Small intestine (tissue), 7 donors: ENCODE measurements at regions not wholly inside any gene's neighbourhood (a gene's known extent, or its start where the extent isn't known, plus 50 kb on each side); places are given as distances from the start of the nearest gene placed in this dataset.

Experiments used
- DNase-seq, 2 donors: peaks; one replicate each; pipeline versions ENCODE4 v3.0.0 to v3.0.0-alpha.2; 2013
- FAIRE-seq: peaks from 2 replicates; lab custom pipeline; 2012; peaks lifted over from hg19 to GRCh38; lab: Jason Lieb, UNC
- H3K27ac ChIP-seq, 3 donors: one replicate each; pipeline ENCODE4 v1.5.1; 2013; ENCODE audit warnings: low read length in 2 of 3, mild to moderate bottlenecking in 2 of 3, control low read depth in 1 of 3, inconsistent platforms in 1 of 3, low read depth in 1 of 3, moderate library complexity in 1 of 3
- H3K27me3 ChIP-seq, 3 donors: one replicate each; pipeline ENCODE4 v1.6.1; 2013; ENCODE audit warnings: low read length in 3 of 3, inconsistent platforms in 1 of 3; ENCODE audit not compliant: control insufficient read depth in 3 of 3, insufficient read depth in 3 of 3
- H3K36me3 ChIP-seq, 3 donors: one replicate each; pipeline ENCODE4 v1.6.1; 2013; ENCODE audit warnings: low read length in 3 of 3, inconsistent platforms in 1 of 3, low read depth in 1 of 3, mild to moderate bottlenecking in 1 of 3, moderate library complexity in 1 of 3; ENCODE audit not compliant: control insufficient read depth in 3 of 3, insufficient read depth in 2 of 3
- H3K4me1 ChIP-seq, 3 donors: one replicate each; pipeline ENCODE4 v1.6.1; 2013; ENCODE audit warnings: low read length in 2 of 3, inconsistent platforms in 1 of 3, low read depth in 1 of 3, mild to moderate bottlenecking in 1 of 3, moderate library complexity in 1 of 3; ENCODE audit not compliant: control insufficient read depth in 3 of 3, insufficient read depth in 2 of 3
- H3K4me3 ChIP-seq, 3 donors: one replicate each; pipeline ENCODE4 v1.5.1; 2013; ENCODE audit warnings: low read length in 3 of 3, control low read depth in 1 of 3, inconsistent platforms in 1 of 3, low read depth in 1 of 3, mild to moderate bottlenecking in 1 of 3, moderate library complexity in 1 of 3
- H3K9me3 ChIP-seq, 2 donors: one replicate each; pipeline ENCODE4 v1.6.1; 2013; ENCODE audit warnings: low read depth in 1 of 2, low read length in 1 of 2; ENCODE audit not compliant: control insufficient read depth in 2 of 2, insufficient read depth in 1 of 2
- WGBS, 3 donors: extraction: QIAGEN DNeasy Blood & Tissue Kit; methylation state at CpG; one replicate each; pipeline ENCODE4 v1.1.7; 2013; 5-methylcytosine and 5-hydroxymethylcytosine counted together
- donor health status: healthy with polysubstance abuse.
- donor health status: control.
- donor health status: control.
- donor health status: Bipolar disorder and iron deficiency.
- donor health status: healthy.

DNA sequence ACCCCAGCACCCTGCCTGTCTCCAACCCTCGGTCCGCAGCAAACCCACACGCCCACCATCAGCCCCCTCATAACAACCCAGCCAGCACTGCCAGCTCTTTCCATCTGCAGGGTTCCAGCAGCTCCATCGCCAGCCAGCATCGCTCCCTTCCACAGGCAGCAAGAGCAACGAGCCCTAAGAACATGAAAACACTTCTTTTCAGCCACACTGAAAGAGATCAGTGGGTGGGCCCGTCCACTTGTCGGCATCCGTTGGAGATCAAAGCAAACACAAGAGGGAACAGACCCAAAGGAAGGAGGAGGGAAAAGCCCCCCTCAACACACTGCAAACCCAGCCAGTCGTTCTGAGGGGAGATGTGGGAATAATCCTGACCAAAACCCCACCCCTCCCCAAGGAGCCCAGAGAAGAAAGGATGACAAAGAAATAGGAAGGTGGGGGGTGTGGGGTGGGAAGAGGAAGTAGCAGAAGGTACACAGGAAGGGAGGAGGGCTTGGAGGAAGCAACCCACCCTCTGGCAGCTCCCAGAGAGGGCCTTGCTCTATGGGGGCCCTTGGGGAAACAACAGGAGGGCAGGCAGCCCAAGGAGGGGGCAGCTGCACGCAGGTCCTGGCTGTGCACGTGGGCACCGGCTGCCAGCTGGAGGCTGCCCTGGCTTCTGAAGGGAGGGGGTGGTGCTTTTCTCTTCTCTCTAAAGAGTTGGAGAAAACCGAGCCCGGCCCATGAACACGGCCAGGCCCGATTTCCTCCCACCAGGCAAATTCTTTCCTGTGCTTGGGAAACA, 473.6 kb upstream of the PROK2 start:
- 63 to 83% (median 77%) methylated on average over 17 of the region's 17 CpGs for WGBS, 3 donors
- Histone ChIP-seq H3K4me1 (peaks cover 1 to 10% (median 5%) of the 10 kb centered on the region in 3 donors), H3K27me3 (peaks cover 0 to 11% (median 0%) of the 10 kb centered on the region in 3 donors), H3K36me3 (no peaks in the 10 kb centered on the region), H3K9me3 (no peaks in the 10 kb centered on the region), H3K4me3 (no peak overlapping the region), H3K27ac (peak overlapping the region in 1 of 3 donors; percentile 23)
- DNase-seq (no peak), FAIRE-seq (no peak)

- FAIRE-seq (no peak), DNase-seq (no peak)
- Histone ChIP-seq H3K27me3 (peaks cover 0 to 11% (median 0%) of the 10 kb centered on the region in 3 donors), H3K4me3 (no peak overlapping the region), H3K9me3 (no peaks in the 10 kb centered on the region), H3K4me1 (peaks cover 1 to 9% (median 5%) of the 10 kb centered on the region in 3 donors), H3K27ac (no peak overlapping the region), H3K36me3 (no peaks in the 10 kb centered on the region)
- 91% methylated on average over 2 of the region's 2 CpGs for WGBS, 3 donors
Observed at GRCh38 chr3:72257738-72258137, 472.8 kb upstream of the PROK2 start.

- no peak overlapping the region for H3K4me3 ChIP-seq
- H3K36me3 ChIP-seq, result no peaks in the 10 kb centered on the region
- WGBS, 3 donors, result 86 to 91% (median 86%) methylated on average over 4 of the region's 4 CpGs
- no peaks in the 10 kb centered on the region for H3K9me3 ChIP-seq
- DNase-seq, result no peak
- H3K27ac ChIP-seq, result no peak overlapping the region
- peaks cover 0 to 11% (median 0%) of the 10 kb centered on the region in 3 donors for H3K27me3 ChIP-seq
- H3K4me1 ChIP-seq, result peaks cover 1 to 8% (median 5%) of the 10 kb centered on the region in 3 donors
- no peak for FAIRE-seq
Observed at GRCh38 chr3:72257203-72257602, 472.3 kb upstream of the PROK2 start.

GRCh38 chr3:72256716-72257115, 471.8 kb upstream of the PROK2 start:
- Histone ChIP-seq H3K4me3 (no peak overlapping the region), H3K4me1 (peaks cover 1 to 8% (median 5%) of the 10 kb centered on the region in 3 donors), H3K9me3 (no peaks in the 10 kb centered on the region), H3K27me3 (peaks cover 0 to 10% (median 0%) of the 10 kb centered on the region in 3 donors), H3K27ac (no peak overlapping the region), H3K36me3 (no peaks in the 10 kb centered on the region)
- 75 to 85% (median 85%) methylated on average over 6 of the region's 6 CpGs for WGBS, 3 donors
- DNase-seq, result no peak
- FAIRE-seq, result no peak

DNA sequence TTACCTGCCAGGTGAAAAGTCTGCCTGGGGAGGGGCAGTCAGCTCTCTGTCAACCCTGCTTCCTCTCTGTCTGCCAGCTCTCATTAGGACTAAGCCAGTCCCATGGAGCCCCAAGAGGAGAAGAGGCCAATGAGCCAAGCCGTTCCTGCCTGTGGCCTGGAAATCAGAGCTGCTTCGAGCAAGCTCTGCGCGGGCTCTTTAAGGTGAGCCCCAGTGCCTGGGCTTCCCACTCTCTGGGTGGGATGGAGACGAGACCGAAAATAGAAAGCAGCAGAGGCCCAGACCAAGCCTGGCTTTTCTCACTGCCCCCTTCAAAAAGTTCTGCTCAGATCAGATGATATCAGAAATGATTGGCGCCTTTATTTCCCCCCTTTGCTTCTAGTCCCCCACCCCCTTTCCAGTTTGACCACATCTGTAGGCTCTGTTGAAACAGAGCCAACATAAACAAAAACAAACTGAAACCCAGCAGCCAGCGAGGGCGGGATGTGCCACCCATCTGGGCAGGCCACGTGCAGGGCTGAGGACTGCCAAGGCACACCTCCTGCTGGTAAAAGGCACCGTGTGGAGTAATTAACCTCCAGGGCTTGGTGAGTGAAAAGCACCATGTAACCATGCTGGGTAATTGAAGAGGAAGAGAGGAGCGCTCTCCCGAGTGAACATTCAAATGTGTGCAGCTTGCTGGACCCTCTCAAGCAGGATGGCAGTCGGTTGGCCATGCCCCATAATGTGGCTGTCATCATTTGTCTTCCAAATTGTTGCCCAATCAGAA, 471.0 kb upstream of the PROK2 start:
- Histone ChIP-seq H3K27me3 (peaks cover 0 to 9% (median 0%) of the 10 kb centered on the region in 3 donors), H3K27ac (peak overlapping the region in 2 of 3 donors; percentile 2 to 57), H3K4me1 (peaks cover 1 to 8% (median 5%) of the 10 kb centered on the region in 3 donors), H3K36me3 (no peaks in the 10 kb centered on the region), H3K4me3 (no peak overlapping the region), H3K9me3 (no peaks in the 10 kb centered on the region)
- DNase-seq, result peak; percentile 35 to 82
- FAIRE-seq, result no peak
- WGBS, 3 donors, result 7 to 25% (median 18%) methylated on average over 14 of the region's 14 CpGs

DNA sequence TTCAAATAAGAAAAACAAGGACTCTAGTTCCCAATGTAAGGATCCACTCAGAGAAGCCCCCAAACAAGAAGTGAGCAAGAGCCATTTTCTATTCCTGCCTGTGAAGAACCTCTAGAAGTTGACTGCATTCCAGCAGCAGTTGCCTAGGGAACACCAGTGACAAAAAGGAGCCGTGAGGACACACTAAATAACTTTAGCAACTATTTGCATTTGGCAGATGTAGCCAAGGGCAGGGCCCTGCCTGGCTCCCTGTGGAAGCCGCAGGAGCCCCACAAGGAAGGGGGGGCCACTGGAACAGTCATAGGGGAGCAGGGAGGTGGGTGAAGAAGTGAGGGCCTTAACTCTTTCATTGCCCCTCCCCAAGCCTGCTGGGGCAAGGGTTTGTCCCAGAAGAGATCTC, 470.2 kb upstream of the PROK2 start:
- Histone ChIP-seq H3K4me1 (peaks cover 1 to 8% (median 5%) of the 10 kb centered on the region in 3 donors), H3K4me3 (no peak overlapping the region), H3K36me3 (no peaks in the 10 kb centered on the region), H3K27ac (peak overlapping the region in 2 of 3 donors; percentile 2 to 62), H3K9me3 (no peaks in the 10 kb centered on the region), H3K27me3 (peaks cover 0 to 6% (median 0%) of the 10 kb centered on the region in 3 donors)
- DNase-seq (peak in 1 of 2 donors; percentile 15), FAIRE-seq (no peak)
- 5 to 26% (median 14%) methylated on average over 2 of the region's 2 CpGs for WGBS, 3 donors

DNA sequence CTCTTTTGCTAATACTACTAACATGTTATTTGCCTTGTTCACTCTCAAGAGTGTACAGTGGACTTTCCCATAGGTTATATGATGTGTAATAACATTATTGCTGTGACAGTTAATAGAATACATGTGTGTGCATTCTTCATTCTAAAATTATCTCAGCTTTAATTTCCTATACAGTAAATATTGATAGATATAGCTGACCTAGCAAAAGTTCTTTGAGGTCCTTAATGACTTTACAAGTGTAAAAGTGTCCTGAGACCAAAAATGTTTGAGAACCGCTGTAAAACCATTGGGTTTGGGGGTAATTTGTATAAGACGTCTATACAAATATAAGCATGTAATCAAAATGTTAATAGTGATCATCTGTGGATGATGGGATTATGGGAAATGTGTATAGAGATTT, 469.5 kb upstream of the PROK2 start:
- Histone ChIP-seq H3K27me3 (peaks cover 0 to 3% (median 0%) of the 10 kb centered on the region in 3 donors), H3K4me1 (peaks cover 1 to 8% (median 5%) of the 10 kb centered on the region in 3 donors), H3K9me3 (no peaks in the 10 kb centered on the region), H3K4me3 (no peak overlapping the region), H3K36me3 (no peaks in the 10 kb centered on the region), H3K27ac (no peak overlapping the region)
- WGBS, 3 donors, result 92 to 96% (median 93%) methylated on average over 2 of the region's 2 CpGs
- no peak for FAIRE-seq
- DNase-seq, result no peak

GRCh38 chr3:72250725-72251124, 465.8 kb upstream of the PROK2 start:
- FAIRE-seq (no peak), DNase-seq (no peak)
- H3K27me3 ChIP-seq, result peaks cover 0 to 6% (median 0%) of the 10 kb centered on the region in 3 donors
- H3K36me3 ChIP-seq, result no peaks in the 10 kb centered on the region
- peaks cover 0 to 5% (median 0%) of the 10 kb centered on the region in 3 donors for H3K4me1 ChIP-seq
- H3K4me3 ChIP-seq, result no peak overlapping the region
- H3K27ac ChIP-seq, result no peak overlapping the region
- H3K9me3 ChIP-seq, result no peaks in the 10 kb centered on the region
- 83 to 94% (median 88%) methylated on average over 2 of the region's 2 CpGs for WGBS, 3 donors
